ENCODE measurements at regions not wholly inside any gene's neighbourhood (a gene's known extent, or its start where the extent isn't known, plus 50 kb on each side); places are given as distances from the start of the nearest gene placed in this dataset.

GRCh38 chr18:70576276-70577022 is 287.6 kb downstream of the SOCS6 start:
- TF ChIP-seq CTCF (IDR thresholded peaks at IDR 0.05; ENCODE audit: borderline replicate concordance, extremely low read depth, low read length, poor library complexity, severe bottlenecking) (no peak), EZH2 (IDR thresholded peaks at IDR 0.05; ENCODE audit: borderline replicate concordance, low read depth, low read length, severe bottlenecking) (no peak)
